Left forelimb (tissue), 1 donor: ENCODE measurements at regions not wholly inside any gene's neighbourhood (a gene's known extent, or its start where the extent isn't known, plus 50 kb on each side); places are given as distances from the start of the nearest gene placed in this dataset.

Experiments
- DNase-seq: peaks from one replicate; pipeline ENCODE4 v3.0.0-alpha.2; 2018; ENCODE audit warnings: low spot score

GRCh38 chr12:77349689-77350370 is 284.5 kb upstream of the E2F7 start:
- DNase-seq, result no peak

DNA sequence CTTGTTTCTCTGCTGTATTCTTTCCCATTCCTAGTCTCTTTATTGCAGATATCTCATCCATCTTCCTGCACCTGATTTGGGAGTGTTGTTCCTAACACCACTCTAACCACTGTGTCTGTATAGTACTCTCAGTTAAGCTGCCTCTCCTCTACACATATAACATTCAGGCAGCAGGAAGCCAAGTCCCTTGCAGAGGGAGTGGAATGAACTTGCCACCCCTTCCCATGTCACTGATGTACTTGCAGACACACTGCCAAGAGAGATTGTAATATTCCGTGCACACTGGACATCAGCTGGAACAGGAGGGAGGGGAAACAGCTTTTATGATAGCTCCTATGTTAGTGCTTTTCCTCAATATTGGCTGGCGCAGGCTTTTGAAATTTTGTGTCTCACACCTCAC is 281.6 kb upstream of the E2F7 start:
- no peak for DNase-seq

- no peak for DNase-seq
Measured at GRCh38 chr12:77345336-77345735, 280.0 kb upstream of the E2F7 start.

GRCh38 chr12:77344651-77345050 is 279.3 kb upstream of the E2F7 start:
- DNase-seq, result no peak

- no peak for DNase-seq
Measured at GRCh38 chr12:77343291-77343690, 277.9 kb upstream of the E2F7 start.

GRCh38 chr12:77342253-77342652 is 276.9 kb upstream of the E2F7 start:
- no peak for DNase-seq

- DNase-seq, result no peak
Measured at GRCh38 chr12:77339610-77340009, 274.2 kb upstream of the E2F7 start.

DNA sequence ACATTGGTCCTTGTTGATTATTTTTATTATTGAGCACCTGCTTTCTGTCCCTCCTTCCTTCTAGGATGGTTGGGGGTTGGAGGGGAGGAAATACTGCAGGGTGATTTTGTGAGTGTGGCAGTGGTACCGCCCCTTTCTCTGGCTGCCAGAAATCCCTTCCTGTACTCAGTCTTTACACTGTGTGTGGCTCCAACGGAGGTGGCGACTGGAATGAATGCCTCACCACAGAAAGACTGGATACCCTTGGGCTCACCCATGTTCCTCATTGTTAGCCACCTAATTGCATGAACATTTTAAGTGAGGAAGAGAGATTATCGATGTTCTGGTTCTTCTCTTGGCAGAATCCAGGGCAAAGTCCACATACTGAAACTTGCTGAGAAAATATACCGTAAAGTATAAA is 272.0 kb upstream of the E2F7 start:
- DNase-seq, result no peak

GRCh38 chr12:77334806-77335205 is 269.4 kb upstream of the E2F7 start:
- no peak for DNase-seq

GRCh38 chr12:77328326-77328725 is 263.0 kb upstream of the E2F7 start:
- no peak for DNase-seq

DNA sequence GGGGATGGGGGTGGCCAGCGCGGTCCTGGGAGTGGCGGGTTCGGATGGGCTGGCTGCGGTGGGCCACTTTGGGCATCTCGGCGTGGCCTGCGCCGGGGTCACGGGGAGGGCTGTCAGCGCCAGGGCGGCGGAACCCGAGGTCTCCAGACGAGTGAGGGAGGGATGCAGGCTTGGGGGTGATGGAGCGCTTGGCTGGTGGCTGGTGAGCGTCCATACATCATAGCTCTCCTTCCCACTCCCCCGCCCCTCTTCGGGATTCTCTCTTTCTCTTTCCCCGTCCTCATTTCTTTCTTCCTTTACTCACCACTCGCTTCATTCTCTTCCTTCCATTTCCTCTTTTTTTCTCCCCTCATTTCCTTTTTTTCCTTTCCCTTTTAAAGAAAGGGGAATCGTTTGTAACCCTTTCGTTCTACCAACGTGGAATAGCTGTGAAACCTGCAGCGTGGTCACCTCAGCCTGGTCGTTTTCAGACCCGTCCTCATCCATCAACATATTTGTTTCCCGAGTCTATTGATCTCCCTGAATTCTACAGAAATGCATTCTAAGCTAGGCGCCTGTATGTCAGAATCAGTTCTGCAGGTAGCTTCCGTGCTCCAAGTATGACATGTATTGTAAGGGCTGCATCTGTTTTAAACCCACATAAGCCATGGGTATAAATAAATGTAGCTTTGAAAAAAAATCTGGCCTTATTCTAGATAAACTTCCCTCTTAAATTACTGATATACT is 260.3 kb upstream of the E2F7 start:
- peak; percentile 73 for DNase-seq

- DNase-seq, result peak; percentile 84
Measured at GRCh38 chr12:77324763-77325468, 259.5 kb upstream of the E2F7 start.

DNA sequence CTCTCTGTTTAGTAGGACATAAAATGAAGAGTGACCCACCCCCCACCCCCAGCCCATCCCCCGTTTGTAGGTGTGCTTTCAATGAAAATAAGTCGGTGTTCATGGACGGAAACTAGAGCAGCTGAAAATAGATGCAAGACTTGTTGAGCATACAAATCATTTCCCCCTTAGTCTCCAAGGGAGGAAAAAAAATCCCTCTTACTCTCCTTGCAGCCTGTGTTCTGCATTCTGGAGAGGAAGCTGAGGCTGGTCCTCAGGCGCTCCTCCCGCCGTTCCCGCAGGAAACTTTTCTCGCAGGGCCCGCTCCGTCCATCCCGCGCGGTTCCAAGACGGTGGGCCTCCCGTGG is 259.0 kb upstream of the E2F7 start:
- no peak for DNase-seq

DNA sequence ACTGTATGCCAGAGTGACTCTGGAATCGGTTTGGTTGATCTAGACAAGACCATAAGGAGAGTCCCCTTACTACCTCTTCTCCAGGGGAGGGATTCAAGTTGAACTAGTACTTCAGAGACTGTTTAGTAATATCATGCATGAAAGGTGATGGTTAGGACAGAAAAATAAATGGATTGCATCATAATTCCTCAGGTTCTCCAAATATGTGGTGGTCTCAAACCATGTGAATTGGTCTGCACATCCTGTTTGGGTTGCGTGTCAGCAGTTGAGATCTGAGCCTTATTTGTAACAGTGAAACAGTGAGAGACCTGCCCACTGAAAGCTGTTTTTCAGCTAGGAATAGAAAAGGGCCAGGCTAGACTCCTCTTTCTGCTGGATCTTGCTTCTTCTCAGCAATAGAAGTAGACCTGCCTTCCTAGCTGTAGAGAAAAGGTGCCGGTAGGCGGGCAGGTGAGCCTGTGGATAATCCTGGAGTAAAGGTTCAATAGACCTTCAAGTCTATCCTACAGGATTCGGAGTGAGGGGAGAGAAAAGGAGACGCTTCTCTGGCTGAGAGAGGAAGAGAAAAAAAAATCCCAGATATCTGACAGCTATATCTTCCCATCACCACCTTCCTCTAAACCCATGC is 258.5 kb upstream of the E2F7 start:
- no peak for DNase-seq

DNA sequence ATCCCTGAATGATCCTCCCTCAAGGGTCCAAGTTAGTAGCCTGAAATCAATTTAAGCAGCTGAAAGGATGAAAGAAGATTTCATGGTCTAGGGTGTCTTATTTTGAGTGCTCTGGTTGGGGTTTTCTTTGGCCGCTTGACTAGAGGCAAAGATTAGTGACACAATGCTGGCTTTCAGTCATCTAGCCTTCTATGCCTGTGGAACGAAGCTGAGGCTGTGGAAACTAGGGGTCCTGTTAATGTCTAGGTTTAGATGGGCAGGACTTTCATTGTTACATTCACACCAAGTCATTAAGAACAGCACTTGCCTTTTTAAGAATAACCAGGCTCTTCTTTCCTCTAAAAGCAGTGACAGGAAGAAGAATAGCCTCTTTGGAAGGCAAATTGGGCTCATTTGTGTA is 253.8 kb upstream of the E2F7 start:
- no peak for DNase-seq

DNA sequence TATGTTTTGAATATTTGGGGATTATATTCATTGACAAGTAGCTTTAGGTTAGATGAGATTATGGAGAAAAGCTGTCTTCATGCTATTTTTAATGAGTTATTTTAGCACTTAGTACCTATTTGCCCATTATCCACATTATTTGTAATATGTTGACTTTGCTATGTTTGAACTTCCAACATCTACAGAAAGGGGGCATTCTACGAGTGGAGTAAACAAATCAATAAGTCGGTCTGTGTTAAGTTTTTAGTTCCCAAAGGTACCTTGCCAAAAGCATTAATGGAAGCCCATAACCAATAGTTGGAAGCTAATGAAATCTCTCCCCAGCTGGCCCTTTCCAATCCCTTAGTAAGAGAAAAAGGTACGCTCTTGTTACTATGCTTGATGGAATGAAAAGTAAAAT is 250.0 kb upstream of the E2F7 start:
- no peak for DNase-seq

DNA sequence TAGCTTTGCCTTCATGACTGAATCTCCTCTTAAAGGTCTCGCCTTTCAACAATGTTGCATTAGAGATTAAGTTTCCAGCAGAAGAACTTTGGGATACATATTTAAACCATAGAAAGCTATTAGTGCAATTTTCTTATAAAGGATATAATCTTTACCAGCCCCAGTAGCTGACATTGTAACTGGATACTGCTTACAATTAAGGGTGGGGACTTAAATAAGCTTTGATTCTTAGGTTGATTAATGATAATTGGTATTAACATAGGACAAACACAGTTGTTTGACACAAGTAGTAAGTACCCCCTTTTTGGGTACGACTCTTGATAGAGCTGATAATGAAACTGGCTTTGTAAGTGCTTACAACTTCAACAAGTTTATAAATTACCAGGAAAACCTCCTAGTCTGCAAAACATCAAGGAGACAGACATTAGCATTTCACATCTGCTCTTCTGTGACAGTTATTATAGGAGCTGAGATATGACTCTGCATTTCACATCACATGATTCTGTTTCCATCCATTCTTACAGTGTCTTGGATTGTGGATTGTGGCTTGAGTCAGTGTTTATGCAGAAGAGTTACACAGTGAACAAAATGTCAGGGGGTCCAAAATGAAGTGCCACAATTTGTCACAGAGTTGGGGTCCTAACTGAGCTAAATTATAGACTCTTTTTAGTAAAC is 249.1 kb upstream of the E2F7 start:
- no peak for DNase-seq

GRCh38 chr12:77308056-77308455 is 242.7 kb upstream of the E2F7 start:
- DNase-seq, result no peak

GRCh38 chr12:77300811-77301210 is 235.4 kb upstream of the E2F7 start:
- no peak for DNase-seq

DNA sequence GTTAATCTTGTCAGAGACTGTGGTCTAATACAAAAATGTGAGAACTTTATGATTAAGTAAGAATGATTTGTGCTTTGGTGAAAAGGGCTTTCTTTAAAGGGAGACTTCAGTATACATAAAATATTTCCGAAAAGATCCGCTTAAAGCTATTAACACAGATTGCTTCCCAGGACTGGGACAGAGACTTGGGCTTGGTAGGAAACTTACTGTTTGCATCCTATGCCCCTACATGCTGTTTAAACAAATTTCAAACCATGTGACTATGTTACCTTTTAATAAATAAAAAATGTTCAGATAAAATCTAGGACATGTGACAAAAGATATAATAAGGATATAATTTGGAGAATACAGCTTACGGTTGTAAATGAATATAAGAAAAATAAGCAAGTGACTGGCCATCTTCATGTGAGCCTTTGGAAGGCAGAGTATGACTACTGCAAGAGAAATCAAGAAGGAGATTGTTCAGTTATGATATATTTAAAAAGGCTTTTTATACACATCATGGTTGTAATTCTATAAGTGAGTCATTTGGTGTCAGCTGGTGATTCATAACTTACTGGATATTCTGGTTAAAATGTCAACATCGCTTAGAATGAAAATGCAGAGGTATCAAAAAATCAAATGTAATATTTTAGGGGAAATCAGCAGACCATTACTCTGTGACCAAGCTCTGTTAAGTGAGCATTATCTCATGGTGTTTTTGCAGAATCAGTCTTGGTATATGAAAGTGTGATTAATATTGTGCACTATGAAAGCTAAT is 234.7 kb upstream of the E2F7 start:
- DNase-seq, result no peak

DNA sequence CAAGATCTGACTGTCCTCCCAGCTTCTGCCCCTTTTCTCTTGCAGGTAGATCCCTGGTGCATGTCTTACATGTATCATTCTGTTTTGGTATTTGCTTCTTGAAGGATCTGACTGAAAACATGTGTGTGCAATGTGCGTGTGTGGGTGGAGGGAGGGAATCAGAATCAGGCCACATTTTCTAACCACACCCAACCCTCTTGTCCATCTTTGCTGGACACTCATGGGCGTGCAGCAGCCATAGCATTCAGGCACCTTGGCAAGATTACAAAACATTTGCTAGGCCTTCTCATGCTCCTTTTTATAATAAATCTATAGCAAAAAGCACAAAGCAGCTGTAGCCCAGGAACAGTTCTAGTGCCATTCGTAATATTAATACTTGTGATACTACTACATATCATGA is 233.6 kb upstream of the E2F7 start:
- no peak for DNase-seq

DNA sequence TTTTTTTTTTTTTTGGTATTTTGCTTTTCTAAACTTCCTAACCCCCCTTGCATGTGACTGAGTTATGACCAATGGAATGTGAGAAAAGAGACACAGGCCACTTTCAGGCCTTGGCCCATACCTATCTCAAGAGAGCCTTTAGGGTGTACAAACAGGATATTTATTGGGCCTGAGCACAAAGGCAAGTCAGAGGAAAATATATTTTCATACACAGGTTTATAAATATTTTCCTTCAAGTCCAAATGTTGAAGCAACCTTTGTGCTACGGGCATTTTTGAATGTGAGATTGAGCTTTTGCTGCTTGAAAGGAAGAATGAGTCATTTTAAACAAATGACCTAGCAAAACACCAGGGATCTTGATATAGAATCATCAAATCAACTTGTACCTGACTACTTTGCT is 228.6 kb upstream of the E2F7 start:
- no peak for DNase-seq
